Stimulated activated CD8-positive, alpha-beta memory T cell treated with anti-CD3 and anti-CD28 coated beads, Interleukin-12 subunit alpha, Interleukin-12 subunit beta, amount 100 ng/mL, for 1 hour (primary cell): ENCODE measurements at regions not wholly inside any gene's neighbourhood (a gene's known extent, or its start where the extent isn't known, plus 50 kb on each side); places are given as distances from the start of the nearest gene placed in this dataset.

Source experiments
- DNase-seq: peaks from one replicate; pipeline ENCODE4 v3.0.0-alpha.2; 2020; ENCODE audit warnings: low read depth

- DNase-seq: no peak
Observed at GRCh38 chr1:164310166-164310565, 248.8 kb upstream of the PBX1 start.

GRCh38 chr1:164311377-164311776, 247.6 kb upstream of the PBX1 start:
- no peak for DNase-seq

GRCh38 chr1:164320790-164321731, 237.9 kb upstream of the PBX1 start:
- no peak for DNase-seq

GRCh38 chr1:164325786-164326185, 233.2 kb upstream of the PBX1 start:
- DNase-seq: no peak

GRCh38 chr1:164333387-164333786, 225.6 kb upstream of the PBX1 start:
- DNase-seq: no peak

GRCh38 chr1:164337394-164337793, 221.6 kb upstream of the PBX1 start:
- DNase-seq: no peak

- DNase-seq: no peak
Observed at GRCh38 chr1:164337885-164338284, 221.1 kb upstream of the PBX1 start.

- no peak for DNase-seq
Observed at GRCh38 chr1:164343189-164343588, 215.8 kb upstream of the PBX1 start.

- DNase-seq: no peak
Observed at GRCh38 chr1:164347980-164348379, 211.0 kb upstream of the PBX1 start.

- no peak for DNase-seq
Observed at GRCh38 chr1:164356511-164356910, 202.5 kb upstream of the PBX1 start.

- no peak for DNase-seq
Observed at GRCh38 chr1:164360265-164360664, 198.7 kb upstream of the PBX1 start.

- no peak for DNase-seq
Observed at GRCh38 chr1:164361927-164362326, 197.1 kb upstream of the PBX1 start.

GRCh38 chr1:164363980-164364379, 195.0 kb upstream of the PBX1 start:
- no peak for DNase-seq

- no peak for DNase-seq
Observed at GRCh38 chr1:164366014-164366413, 193.0 kb upstream of the PBX1 start.

GRCh38 chr1:164369698-164370365, 189.2 kb upstream of the PBX1 start:
- no peak for DNase-seq

- DNase-seq: no peak
Observed at GRCh38 chr1:164380893-164381292, 178.1 kb upstream of the PBX1 start.

GRCh38 chr1:164382384-164382783, 176.6 kb upstream of the PBX1 start:
- DNase-seq: no peak

- no peak for DNase-seq
Observed at GRCh38 chr1:164384262-164384661, 174.7 kb upstream of the PBX1 start.

GRCh38 chr1:164417016-164417704, 141.8 kb upstream of the PBX1 start:
- no peak for DNase-seq

GRCh38 chr1:164423136-164423535, 135.8 kb upstream of the PBX1 start:
- DNase-seq: no peak

- no peak for DNase-seq
Observed at GRCh38 chr1:164433141-164433817, 125.7 kb upstream of the PBX1 start.

GRCh38 chr1:164433818-164434170, 125.2 kb upstream of the PBX1 start:
- DNase-seq: no peak
